ENCODE measurements at regions not wholly inside any gene's neighbourhood (a gene's known extent, or its start where the extent isn't known, plus 50 kb on each side); places are given as distances from the start of the nearest gene placed in this dataset.
A peak's percentile ranks its signal among the peaks of the same experiment; 100 is the strongest.

DNA sequence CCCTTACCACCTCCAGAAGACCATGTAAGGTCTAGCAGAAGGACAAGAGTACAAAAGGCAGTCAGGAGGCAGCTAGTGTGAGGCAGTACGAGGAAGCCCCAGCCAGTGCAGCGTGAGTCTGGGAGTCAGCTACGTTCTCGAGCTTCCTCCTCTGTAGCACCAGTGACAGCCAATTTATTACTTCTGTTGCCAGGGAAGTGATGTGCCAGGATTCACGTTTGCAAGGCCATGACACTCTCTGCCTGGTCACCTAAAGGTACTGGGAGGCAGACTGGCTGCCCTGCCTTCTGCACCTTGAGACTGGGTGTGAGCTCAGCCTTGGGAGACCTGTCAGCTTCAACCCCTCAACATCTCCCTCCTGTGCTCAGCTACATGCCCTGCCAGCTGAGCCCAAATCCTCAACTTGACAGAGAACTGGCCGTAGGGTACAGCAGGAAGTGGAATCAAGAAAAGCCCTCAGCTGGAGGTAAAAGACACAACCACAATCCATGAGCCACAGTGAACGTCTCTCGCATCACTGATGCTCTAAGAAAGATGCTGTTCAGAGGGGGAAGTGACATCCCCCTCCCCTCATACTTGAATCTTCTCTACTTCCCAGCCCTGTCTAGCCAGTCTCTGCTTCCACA, 182.5 kb upstream of the RGS6 start:
- H3K9me3 ChIP-seq = peaks cover 0 to 20% (median 0%) of the 10 kb centered on the region in 3 donors
- no peak overlapping the region for H3K4me3 ChIP-seq
- no peaks in the 10 kb centered on the region for H3K27me3 ChIP-seq
- ATAC-seq = no peak
- no peak overlapping the region for H3K27ac ChIP-seq
- peaks cover 0 to 9% (median 0%) of the 10 kb centered on the region in 3 donors for H3K4me1 ChIP-seq
- no peak for TF ChIP-seq EP300 (IDR thresholded peaks at IDR 0.05)
- TF ChIP-seq POLR2A (IDR thresholded peaks at IDR 0.05) = no peak
- no peak for TF ChIP-seq POLR2AphosphoS5 (IDR thresholded peaks at IDR 0.05)
- TF ChIP-seq, protein P1, sequence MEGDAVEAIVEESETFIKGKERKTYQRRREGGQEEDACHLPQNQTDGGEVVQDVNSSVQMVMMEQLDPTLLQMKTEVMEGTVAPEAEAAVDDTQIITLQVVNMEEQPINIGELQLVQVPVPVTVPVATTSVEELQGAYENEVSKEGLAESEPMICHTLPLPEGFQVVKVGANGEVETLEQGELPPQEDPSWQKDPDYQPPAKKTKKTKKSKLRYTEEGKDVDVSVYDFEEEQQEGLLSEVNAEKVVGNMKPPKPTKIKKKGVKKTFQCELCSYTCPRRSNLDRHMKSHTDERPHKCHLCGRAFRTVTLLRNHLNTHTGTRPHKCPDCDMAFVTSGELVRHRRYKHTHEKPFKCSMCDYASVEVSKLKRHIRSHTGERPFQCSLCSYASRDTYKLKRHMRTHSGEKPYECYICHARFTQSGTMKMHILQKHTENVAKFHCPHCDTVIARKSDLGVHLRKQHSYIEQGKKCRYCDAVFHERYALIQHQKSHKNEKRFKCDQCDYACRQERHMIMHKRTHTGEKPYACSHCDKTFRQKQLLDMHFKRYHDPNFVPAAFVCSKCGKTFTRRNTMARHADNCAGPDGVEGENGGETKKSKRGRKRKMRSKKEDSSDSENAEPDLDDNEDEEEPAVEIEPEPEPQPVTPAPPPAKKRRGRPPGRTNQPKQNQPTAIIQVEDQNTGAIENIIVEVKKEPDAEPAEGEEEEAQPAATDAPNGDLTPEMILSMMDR (IDR thresholded peaks at IDR 0.05) = no peak
- 40 to 58% methylated on average over 1 to 5 of the region's 8 CpGs for WGBS, 2 donors (ENCODE audit: low coverage in 1 of 2)
- no peaks in the 10 kb centered on the region for H3K36me3 ChIP-seq

DNA sequence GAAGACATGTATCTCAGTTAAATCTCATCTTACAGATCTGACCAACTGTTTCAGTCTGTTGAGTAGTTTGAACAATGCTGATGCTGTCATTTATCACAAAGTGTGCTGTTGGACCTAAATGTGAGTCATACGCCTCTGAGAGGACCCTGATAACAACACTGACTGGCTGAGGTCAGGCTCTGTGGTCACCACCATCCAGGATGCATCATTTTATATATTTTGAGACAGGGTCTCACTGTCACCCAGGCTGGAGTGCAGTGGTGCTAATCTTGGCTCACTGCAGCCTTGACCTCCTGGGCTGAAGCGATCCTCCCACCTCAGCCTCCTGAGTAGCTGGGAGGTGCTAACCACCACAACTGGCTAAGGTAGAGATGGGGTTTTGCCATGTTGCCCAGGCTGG, 181.0 kb upstream of the RGS6 start:
- Histone ChIP-seq H3K27me3 (no peaks in the 10 kb centered on the region), H3K4me3 (no peak overlapping the region), H3K9me3 (peaks cover 0 to 20% (median 0%) of the 10 kb centered on the region in 3 donors), H3K27ac (no peak overlapping the region), H3K36me3 (no peaks in the 10 kb centered on the region), H3K4me1 (peaks cover 0 to 9% (median 0%) of the 10 kb centered on the region in 3 donors)
- no peak for ATAC-seq
- TF ChIP-seq POLR2AphosphoS5 (IDR thresholded peaks at IDR 0.05) (no peak), EP300 (IDR thresholded peaks at IDR 0.05) (no peak), POLR2A (IDR thresholded peaks at IDR 0.05) (no peak)
- TF ChIP-seq, protein P1 (IDR thresholded peaks at IDR 0.05) = no peak
- no CpG with 5 or more reads among the region's 2 CpGs for WGBS, 2 donors (ENCODE audit: low coverage in 1 of 2)

DNA sequence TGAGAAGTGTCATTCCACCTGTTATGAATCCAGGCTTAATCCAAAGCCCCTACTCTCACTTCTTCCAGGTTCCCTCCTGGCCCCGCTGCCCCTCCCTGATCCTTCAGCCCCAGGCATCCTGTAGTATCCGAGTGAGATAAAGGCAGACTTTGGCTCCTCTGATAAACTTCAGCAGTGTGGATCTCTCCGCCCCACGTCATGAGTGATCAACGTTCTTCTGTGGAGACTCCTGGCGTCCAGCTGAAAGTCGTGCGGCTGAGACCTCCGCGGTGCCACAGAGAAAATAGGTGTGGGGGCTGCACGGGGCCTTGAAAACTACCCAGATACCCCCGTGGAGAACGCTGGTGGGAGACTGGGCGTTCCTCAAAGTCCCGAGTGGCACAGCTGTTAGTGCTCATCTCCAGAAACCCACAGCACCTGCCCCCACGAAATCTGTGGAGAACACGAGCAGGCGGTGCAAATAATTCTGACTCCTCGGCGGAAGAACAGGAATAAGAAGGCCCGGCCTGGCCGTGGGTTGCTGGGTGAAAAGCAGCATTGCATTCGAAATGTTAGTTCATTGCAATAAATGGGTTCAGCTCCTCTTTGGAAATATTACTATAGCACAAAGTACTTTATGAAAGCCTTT, 180.0 kb upstream of the RGS6 start:
- TF ChIP-seq POLR2A (IDR thresholded peaks at IDR 0.05) (no peak), POLR2AphosphoS5 (IDR thresholded peaks at IDR 0.05) (no peak), EP300 (IDR thresholded peaks at IDR 0.05) (no peak)
- TF ChIP-seq, protein P1 (IDR thresholded peaks at IDR 0.05) = no peak
- H3K4me1 ChIP-seq = peaks cover 0 to 9% (median 0%) of the 10 kb centered on the region in 3 donors
- H3K4me3 ChIP-seq = no peak overlapping the region
- H3K36me3 ChIP-seq = no peaks in the 10 kb centered on the region
- 86 to 96% methylated on average over 7 to 21 of the region's 23 CpGs for WGBS, 2 donors (ENCODE audit: low coverage in 1 of 2)
- no peaks in the 10 kb centered on the region for H3K27me3 ChIP-seq
- peaks cover 0 to 20% (median 0%) of the 10 kb centered on the region in 3 donors for H3K9me3 ChIP-seq
- no peak for ATAC-seq
- no peak overlapping the region for H3K27ac ChIP-seq

DNA sequence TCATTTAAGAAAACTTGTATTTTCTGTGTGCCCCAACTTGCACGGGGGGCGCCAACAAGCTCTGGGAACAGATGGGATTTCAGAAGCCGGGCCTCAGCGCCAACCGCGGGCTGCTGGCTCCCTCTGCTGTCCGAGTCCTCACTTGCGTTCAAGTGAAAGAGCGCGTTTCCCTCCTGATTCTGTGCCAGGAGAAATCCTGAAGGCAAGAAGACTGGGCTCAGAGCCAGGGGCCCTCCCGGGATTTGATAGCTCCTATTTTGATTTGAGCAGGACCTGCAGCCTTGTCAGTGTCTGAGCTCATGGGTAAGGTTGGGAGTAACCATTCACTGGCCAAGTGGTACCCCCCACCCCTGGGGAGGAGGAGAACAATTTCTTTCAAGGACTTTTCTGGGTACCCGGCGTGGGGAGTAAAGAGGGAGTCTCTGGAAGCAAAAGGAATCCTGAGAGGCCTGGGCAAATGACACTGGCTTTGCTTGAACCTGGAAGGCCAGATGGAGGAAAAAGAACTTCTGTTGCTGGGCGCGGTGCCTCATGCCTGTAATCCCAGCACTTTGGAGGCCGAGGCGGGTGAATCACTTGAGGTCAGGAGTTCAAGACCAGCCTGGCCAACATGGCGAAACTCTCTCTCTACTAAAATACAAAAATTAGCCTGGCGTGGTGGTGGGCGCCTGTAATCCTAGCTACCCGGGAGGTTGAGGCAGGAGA, 179.0 kb upstream of the RGS6 start:
- H3K4me1 ChIP-seq = peaks cover 0 to 14% (median 0%) of the 10 kb centered on the region in 3 donors
- H3K9me3 ChIP-seq = peaks cover 0 to 11% (median 0%) of the 10 kb centered on the region in 3 donors
- peak; percentile 70 for ATAC-seq
- H3K27me3 ChIP-seq = no peaks in the 10 kb centered on the region
- WGBS, 2 donors (ENCODE audit: low coverage in 1 of 2) = 0 to 7% methylated on average over 2 to 6 of the region's 21 CpGs
- peak overlapping the region in 1 of 2 donors; percentile 16 for H3K4me3 ChIP-seq
- no peak for TF ChIP-seq POLR2A (IDR thresholded peaks at IDR 0.05)
- peak; percentile 57 for TF ChIP-seq POLR2AphosphoS5 (IDR thresholded peaks at IDR 0.05)
- TF ChIP-seq, protein P1 (IDR thresholded peaks at IDR 0.05) = peak; percentile 86 to 92 (median 90)
- TF ChIP-seq EP300 (IDR thresholded peaks at IDR 0.05) = no peak
- H3K27ac ChIP-seq = no peak overlapping the region
- no peaks in the 10 kb centered on the region for H3K36me3 ChIP-seq
